Lower leg skin (tissue), 3 donors: ENCODE measurements at regions not wholly inside any gene's neighbourhood (a gene's known extent, or its start where the extent isn't known, plus 50 kb on each side); places are given as distances from the start of the nearest gene placed in this dataset.

Experiments
- CTCF ChIP-seq, 3 donors: fragments of 450-650 bp; IDR thresholded peaks; one replicate each; pipeline ENCODE4 v1.5.1; 2016; ENCODE audit warnings: antibody characterized with exemption in 3 of 3, mild to moderate bottlenecking in 3 of 3, moderate library complexity in 2 of 3
- POLR2A ChIP-seq, 2 donors: fragments of 450-650 bp; IDR thresholded peaks; one replicate each; pipeline ENCODE4 v1.6.1; 2016 to 2017; ENCODE audit warnings: antibody characterized with exemption in 2 of 2, mild to moderate bottlenecking in 1 of 2, moderate library complexity in 1 of 2

DNA sequence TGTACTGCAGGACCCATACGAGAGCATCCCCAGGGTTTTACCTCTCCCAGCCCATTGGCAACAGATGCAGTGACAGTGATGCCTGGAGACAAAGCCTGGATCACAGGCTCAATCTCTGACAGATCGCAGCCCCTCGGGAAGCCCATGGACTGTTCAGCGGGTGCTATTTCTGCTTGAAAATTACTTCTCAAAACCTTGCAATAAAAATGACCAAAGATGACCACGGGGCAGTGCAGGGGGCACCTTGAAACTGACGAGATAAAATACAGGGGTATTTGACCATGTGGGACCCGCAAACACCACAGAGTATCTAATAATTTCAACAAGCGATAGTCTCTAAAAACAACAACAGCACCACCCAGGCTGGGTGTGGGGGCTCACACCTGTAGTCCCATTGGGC, 118.3 kb downstream of the C16orf95 start:
- TF ChIP-seq CTCF (IDR thresholded peaks at IDR 0.05): no peak
- no peak for TF ChIP-seq POLR2A (IDR thresholded peaks at IDR 0.05)
